ENCODE measurements at regions not wholly inside any gene's neighbourhood (a gene's known extent, or its start where the extent isn't known, plus 50 kb on each side); places are given as distances from the start of the nearest gene placed in this dataset.

DNA sequence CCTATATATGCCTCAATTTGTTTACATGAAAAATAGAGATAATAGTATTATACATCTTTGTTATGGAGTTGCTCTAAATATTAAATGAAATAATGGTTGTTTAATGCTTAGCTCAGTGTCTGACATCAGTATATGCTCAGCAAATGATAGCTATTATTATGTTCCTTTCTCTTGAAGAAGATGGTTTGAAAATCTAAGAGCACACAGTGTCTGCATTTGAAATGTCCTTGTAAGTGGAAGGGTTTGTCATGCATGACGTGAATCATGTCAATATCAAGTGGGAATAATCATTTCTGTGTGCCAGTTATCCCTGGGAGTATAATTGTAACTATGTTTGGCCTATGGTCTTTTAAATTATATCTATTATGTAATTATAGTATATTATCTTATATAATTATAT lies 377.5 kb upstream of the SORCS1 start:
- TF ChIP-seq, protein P1, sequence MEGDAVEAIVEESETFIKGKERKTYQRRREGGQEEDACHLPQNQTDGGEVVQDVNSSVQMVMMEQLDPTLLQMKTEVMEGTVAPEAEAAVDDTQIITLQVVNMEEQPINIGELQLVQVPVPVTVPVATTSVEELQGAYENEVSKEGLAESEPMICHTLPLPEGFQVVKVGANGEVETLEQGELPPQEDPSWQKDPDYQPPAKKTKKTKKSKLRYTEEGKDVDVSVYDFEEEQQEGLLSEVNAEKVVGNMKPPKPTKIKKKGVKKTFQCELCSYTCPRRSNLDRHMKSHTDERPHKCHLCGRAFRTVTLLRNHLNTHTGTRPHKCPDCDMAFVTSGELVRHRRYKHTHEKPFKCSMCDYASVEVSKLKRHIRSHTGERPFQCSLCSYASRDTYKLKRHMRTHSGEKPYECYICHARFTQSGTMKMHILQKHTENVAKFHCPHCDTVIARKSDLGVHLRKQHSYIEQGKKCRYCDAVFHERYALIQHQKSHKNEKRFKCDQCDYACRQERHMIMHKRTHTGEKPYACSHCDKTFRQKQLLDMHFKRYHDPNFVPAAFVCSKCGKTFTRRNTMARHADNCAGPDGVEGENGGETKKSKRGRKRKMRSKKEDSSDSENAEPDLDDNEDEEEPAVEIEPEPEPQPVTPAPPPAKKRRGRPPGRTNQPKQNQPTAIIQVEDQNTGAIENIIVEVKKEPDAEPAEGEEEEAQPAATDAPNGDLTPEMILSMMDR (IDR thresholded peaks at IDR 0.05): no peak

DNA sequence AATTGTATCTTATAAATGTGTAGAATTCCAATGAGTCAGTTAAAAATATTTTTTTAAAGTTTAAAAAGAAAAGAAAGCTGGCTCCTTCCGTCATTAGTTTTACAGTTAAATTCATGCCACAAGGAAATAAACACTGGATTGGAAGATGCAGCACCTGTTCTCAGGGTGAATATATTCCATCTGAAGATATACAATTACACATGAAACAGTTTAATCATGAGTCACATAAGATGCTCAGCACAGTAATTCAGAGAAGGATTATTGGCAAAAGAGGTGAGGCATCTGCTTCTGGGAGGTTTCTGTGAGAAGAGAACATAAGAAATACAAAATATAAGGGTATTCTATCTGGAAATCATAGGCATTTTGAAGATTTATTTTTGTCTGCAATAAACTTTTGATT lies 376.5 kb upstream of the SORCS1 start:
- TF ChIP-seq, protein P1 (IDR thresholded peaks at IDR 0.05): no peak

DNA sequence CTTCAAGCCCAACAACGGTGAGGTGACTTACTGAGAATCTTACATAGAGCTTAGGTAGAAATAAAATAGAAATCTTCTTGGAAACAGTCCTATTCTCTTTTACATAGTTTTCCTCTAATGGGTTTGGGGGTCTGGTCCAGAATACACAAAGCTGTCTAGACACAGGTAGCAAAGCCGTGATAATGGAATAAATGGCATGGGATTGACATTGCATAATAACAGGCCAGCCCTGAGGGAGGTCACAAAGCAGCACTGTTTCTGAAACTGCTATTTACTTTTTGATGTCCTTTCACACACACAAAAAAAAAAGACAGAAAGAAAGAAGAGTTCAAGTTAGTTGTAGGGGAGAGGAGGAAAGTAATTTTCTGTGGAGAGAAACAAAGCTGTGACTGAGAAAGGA lies 364.8 kb upstream of the SORCS1 start:
- TF ChIP-seq, protein P1 (IDR thresholded peaks at IDR 0.05): no peak

DNA sequence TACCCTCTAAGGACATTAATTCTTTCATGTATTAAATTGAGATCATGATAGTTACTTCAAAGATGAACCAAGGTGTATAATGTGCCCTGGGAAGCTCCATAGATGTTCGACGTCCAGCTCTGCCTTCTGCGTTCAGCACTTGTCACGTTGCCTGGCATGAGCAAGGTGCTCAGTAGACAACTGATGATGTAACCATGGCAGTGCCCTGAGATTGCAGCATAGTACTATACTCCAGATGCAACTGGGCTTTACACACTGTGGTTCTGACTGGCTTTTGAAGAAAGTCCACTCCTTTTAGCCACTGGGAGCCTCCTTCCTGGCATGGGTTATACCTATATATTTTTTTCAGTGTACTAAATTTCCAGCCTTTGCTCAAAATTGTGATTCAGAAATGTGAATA lies 355.8 kb upstream of the SORCS1 start:
- TF ChIP-seq, protein P1 (IDR thresholded peaks at IDR 0.05): no peak

DNA sequence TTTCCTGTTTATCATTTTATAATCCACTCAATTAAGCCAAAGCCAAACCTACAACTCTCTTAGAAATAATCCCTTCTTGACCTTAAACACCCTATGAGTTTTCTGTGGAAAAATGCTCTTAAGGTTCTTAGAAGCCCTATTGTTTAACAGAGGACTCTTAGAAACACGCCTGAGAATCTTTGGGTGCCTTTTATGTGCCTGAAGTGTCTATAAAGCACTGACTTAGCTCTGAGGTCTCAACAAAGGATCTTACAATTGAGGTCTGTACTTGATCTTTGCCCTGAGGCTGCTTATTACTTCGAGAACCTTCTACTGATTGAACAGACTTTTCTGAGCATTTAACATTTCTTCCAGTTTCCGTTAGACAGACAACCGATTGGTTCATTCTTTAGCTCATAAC lies 353.3 kb upstream of the SORCS1 start:
- TF ChIP-seq, protein P1 (IDR thresholded peaks at IDR 0.05): no peak

DNA sequence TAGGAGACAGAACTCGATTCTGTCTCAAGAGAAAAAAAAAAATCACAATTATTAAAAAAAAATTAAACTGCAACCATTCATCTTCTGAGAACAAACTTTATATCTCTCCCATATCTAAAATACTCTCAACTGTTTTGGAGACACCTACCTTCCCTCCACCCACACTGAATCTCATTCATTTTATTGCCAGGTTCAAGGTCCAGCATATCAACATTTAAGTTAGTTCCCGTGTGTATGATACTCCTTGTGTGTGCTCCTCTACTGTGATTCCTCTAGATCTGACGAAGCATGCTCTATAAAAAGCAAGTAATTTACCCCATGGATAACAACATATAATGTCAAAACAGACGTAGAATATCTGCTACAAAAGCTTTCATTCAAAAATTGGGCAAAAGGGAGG lies 351.8 kb upstream of the SORCS1 start:
- TF ChIP-seq, protein P1 (IDR thresholded peaks at IDR 0.05): no peak

DNA sequence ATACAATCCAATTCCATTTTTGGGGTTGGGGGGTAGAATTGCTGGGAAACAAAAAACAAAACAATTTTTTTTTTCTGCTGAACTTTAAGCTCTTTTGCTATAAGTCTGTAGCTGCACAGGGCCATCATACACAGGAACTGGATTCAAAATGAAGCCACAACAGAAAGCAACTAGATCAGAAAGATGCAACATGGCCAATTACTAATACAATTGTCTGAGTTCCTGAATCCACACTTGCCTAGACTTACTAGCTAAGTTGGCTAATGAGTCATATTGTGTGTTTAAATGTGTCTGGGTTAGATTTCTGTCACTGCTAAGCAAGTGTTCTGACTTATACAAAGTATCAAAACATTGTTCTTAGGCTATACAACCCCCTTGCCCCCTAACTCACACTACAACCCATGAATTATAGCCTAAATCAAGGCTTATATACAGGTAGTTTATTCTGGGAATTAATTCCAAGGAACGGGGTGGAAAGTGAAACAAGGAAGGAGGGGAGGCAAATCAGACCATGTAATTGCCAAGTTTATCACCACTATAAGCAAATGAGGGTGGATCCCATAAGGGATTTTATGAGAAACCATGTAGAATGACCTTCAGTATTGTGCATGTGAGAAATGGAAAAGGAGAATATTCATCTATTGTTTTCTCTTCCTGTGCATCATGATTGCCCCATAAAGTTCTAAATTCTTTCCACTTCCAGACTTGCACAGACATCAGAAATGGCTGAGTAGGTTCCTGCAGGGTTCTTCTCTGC lies 337.9 kb upstream of the SORCS1 start:
- TF ChIP-seq, protein P1 (IDR thresholded peaks at IDR 0.05): no peak

DNA sequence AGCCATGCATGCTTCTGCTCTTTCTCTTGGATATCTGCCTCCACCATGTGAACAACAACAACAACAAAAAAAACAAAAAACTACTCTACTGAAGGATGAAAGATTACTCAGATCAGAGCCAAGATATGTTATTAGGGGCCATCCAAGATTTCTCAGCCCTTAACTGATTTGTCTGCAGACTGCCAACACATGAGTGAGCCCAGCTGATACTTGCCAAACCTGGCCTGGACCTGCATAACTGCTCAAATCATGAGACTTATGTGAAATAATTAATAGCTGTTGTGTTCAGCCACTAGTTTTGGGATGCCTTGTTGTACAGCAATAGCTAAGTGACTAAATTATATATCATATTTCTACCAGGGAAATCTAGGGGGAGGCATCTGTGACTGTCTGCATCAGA lies 334.5 kb upstream of the SORCS1 start:
- TF ChIP-seq, protein P1 (IDR thresholded peaks at IDR 0.05): no peak
